ENCODE measurements at regions not wholly inside any gene's neighbourhood (a gene's known extent, or its start where the extent isn't known, plus 50 kb on each side); places are given as distances from the start of the nearest gene placed in this dataset.

DNA sequence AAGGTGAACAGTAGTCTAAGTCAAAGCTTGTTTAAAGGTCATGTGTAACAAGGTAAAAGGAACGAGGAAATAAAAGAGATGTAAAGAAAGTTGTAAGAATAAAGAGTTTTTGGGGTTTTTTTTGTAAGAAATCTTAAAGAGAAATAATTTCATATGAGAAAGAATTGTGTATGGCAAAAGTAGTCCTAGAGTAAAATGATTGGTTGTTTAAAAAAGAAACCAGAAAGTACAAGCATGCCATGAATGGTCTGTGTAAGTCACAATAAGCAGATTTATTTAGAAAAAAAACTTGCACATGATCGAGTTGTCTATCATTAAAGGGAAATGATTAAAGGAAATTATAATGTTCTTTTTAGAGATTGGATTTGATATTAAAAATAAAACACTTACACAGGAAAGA is 172.6 kb upstream of the TUSC1 start:
- 3% methylated on average over 2 of the region's 2 CpGs for WGBS (ENCODE audit: low lambda C conversion rate)
- Histone ChIP-seq H3K9me2 (no peaks in the 10 kb centered on the region), H3K4me2 (no peak overlapping the region), H3K9ac (no peak overlapping the region), H2AFZ (ENCODE audit: low read depth) (no peak overlapping the region), H3K27ac (ENCODE audit: low read depth in 2 of 2, low read length in 1 of 2) (no peak overlapping the region), H3K9me3 (peaks cover 20% of the 10 kb centered on the region; the same call in 1 of the 2 replicates), H3F3A (replicated peaks; ENCODE audit: insufficient read depth) (no peaks in the 10 kb centered on the region), H3K4me1 (ENCODE audit: control insufficient read depth in 1 of 2, insufficient read depth in 2 of 2, low read depth in 1 of 2, low read length in 1 of 2) (no peaks in the 10 kb centered on the region), H3K27me3 (ENCODE audit: insufficient read depth) (no peaks in the 10 kb centered on the region), H3K36me3 (replicated peaks in 1 of 2; ENCODE audit: control insufficient read depth in 1 of 2, insufficient read depth in 2 of 2, low read length in 1 of 2) (no peaks in the 10 kb centered on the region), H4K20me1 (ENCODE audit: insufficient read depth) (no peaks in the 10 kb centered on the region), H3K4me3 (ENCODE audit: low read depth in 2 of 2, low read length in 1 of 2) (no peak overlapping the region), H3K79me2 (ENCODE audit: insufficient read depth) (no peaks in the 10 kb centered on the region)
- TF ChIP-seq EP300 (IDR thresholded peaks at IDR 0.05; ENCODE audit: borderline replicate concordance in 1 of 2, low read depth in 1 of 2, low read length in 1 of 2) = no peak
- TF ChIP-seq REST (IDR thresholded peaks at IDR 0.05; ENCODE audit: low read depth, low read length) = no peak
- no peak for TF ChIP-seq RCOR1 (IDR thresholded peaks at IDR 0.05; ENCODE audit: low read length)
- no peak for TF ChIP-seq POLR2AphosphoS5 (IDR thresholded peaks at IDR 0.05; ENCODE audit: low read depth, low read length)
- TF ChIP-seq MEF2A (IDR thresholded peaks at IDR 0.05; ENCODE audit: borderline replicate concordance, low read depth) = no peak
- TF ChIP-seq TEAD4 (IDR thresholded peaks at IDR 0.05; ENCODE audit: borderline replicate concordance, insufficient read depth) = no peak
- TF ChIP-seq NRF1 (IDR thresholded peaks at IDR 0.05; ENCODE audit: low read depth, low read length) = no peak
- TF ChIP-seq, protein P1, sequence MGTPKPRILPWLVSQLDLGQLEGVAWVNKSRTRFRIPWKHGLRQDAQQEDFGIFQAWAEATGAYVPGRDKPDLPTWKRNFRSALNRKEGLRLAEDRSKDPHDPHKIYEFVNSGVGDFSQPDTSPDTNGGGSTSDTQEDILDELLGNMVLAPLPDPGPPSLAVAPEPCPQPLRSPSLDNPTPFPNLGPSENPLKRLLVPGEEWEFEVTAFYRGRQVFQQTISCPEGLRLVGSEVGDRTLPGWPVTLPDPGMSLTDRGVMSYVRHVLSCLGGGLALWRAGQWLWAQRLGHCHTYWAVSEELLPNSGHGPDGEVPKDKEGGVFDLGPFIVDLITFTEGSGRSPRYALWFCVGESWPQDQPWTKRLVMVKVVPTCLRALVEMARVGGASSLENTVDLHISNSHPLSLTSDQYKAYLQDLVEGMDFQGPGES (IDR thresholded peaks at IDR 0.05; ENCODE audit: low read depth, low read length) = no peak
- TF ChIP-seq, protein P2, sequence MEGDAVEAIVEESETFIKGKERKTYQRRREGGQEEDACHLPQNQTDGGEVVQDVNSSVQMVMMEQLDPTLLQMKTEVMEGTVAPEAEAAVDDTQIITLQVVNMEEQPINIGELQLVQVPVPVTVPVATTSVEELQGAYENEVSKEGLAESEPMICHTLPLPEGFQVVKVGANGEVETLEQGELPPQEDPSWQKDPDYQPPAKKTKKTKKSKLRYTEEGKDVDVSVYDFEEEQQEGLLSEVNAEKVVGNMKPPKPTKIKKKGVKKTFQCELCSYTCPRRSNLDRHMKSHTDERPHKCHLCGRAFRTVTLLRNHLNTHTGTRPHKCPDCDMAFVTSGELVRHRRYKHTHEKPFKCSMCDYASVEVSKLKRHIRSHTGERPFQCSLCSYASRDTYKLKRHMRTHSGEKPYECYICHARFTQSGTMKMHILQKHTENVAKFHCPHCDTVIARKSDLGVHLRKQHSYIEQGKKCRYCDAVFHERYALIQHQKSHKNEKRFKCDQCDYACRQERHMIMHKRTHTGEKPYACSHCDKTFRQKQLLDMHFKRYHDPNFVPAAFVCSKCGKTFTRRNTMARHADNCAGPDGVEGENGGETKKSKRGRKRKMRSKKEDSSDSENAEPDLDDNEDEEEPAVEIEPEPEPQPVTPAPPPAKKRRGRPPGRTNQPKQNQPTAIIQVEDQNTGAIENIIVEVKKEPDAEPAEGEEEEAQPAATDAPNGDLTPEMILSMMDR (IDR thresholded peaks at IDR 0.05) = no peak
- TF ChIP-seq YY1 (IDR thresholded peaks at IDR 0.05; ENCODE audit: low read depth) = no peak
- TF ChIP-seq GATA2 (CRISPR knock-in tag; IDR thresholded peaks at IDR 0.05) = no peak
- no peak for TF ChIP-seq USF1 (IDR thresholded peaks at IDR 0.05; ENCODE audit: borderline replicate concordance, low read depth)
- no peak for TF ChIP-seq MXI1 (IDR thresholded peaks at IDR 0.05; ENCODE audit: low read depth, low read length)
- TF ChIP-seq CHD2 (IDR thresholded peaks at IDR 0.05; ENCODE audit: low read length, partially characterized antibody) = no peak
- no peak for TF ChIP-seq SIN3A (IDR thresholded peaks at IDR 0.05; ENCODE audit: borderline replicate concordance, low read depth, low read length)
- no peak for TF ChIP-seq TCF12 (IDR thresholded peaks at IDR 0.05)
- no peak for TF ChIP-seq FOXM1 (IDR thresholded peaks at IDR 0.05; ENCODE audit: low read depth)
- TF ChIP-seq FOXJ3 (CRISPR knock-in tag; IDR thresholded peaks at IDR 0.05) = no peak
- TF ChIP-seq FOSL2 (IDR thresholded peaks at IDR 0.05; ENCODE audit: borderline replicate concordance, low read depth) = no peak
- CTCF ChIA-PET = no interaction called here
- DNase-seq = no peak
- POLR2A ChIA-PET = no interaction called here

All from SK-N-SH (cell line).